Lower lobe of right lung (tissue), 2 donors: ENCODE measurements at regions not wholly inside any gene's neighbourhood (a gene's known extent, or its start where the extent isn't known, plus 50 kb on each side); places are given as distances from the start of the nearest gene placed in this dataset.

Source experiments
- ATAC-seq, 2 donors: fragments of 200-7000 bp; cut with Tn5 transposase; one replicate each; pipeline ENCODE4 v1.9.1; 2020 to 2022; ENCODE audit warnings: mild to moderate bottlenecking in 2 of 2, moderate library complexity in 2 of 2
- DNase-seq: peaks from one replicate; pipeline ENCODE4 v3.0.0-alpha.2; 2020
- H3K27ac ChIP-seq: fragments of 200-600 bp; one replicate; pipeline ENCODE4 v1.8.0; 2022
- H3K27me3 ChIP-seq: fragments of 200-600 bp; one replicate; pipeline ENCODE4 v1.8.0; 2022; ENCODE audit warnings: low read depth
- H3K36me3 ChIP-seq: fragments of 200-600 bp; one replicate; pipeline ENCODE4 v1.8.0; 2022; ENCODE audit warnings: mild to moderate bottlenecking
- H3K4me1 ChIP-seq: fragments of 200-600 bp; one replicate; pipeline ENCODE4 v1.8.0; 2022
- H3K4me3 ChIP-seq: fragments of 200-600 bp; one replicate; pipeline ENCODE4 v1.8.0; 2022; ENCODE audit warnings: mild to moderate bottlenecking
- H3K9me3 ChIP-seq: fragments of 200-600 bp; one replicate; pipeline ENCODE4 v1.8.0; 2022
- intact Hi-C: fragments of 100-400 bp; cut with DNase I; formaldehyde crosslinking; loops from one replicate; pipeline ENCODE4 v1.11.0; 2022
- TF ChIP-seq, protein P1 (sequence below): fragments of 200-600 bp; IDR thresholded peaks from one replicate; pipeline ENCODE4 v1.8.0; 2022; ENCODE audit warnings: antibody characterized with exemption, mild to moderate bottlenecking
- donor health status: DM: no; HTN: yes; CAD: no; lungs with severe emphysema.

- no peak overlapping the region for H3K4me3 ChIP-seq
- TF ChIP-seq, protein P1, sequence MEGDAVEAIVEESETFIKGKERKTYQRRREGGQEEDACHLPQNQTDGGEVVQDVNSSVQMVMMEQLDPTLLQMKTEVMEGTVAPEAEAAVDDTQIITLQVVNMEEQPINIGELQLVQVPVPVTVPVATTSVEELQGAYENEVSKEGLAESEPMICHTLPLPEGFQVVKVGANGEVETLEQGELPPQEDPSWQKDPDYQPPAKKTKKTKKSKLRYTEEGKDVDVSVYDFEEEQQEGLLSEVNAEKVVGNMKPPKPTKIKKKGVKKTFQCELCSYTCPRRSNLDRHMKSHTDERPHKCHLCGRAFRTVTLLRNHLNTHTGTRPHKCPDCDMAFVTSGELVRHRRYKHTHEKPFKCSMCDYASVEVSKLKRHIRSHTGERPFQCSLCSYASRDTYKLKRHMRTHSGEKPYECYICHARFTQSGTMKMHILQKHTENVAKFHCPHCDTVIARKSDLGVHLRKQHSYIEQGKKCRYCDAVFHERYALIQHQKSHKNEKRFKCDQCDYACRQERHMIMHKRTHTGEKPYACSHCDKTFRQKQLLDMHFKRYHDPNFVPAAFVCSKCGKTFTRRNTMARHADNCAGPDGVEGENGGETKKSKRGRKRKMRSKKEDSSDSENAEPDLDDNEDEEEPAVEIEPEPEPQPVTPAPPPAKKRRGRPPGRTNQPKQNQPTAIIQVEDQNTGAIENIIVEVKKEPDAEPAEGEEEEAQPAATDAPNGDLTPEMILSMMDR, result no peak
- no peaks in the 10 kb centered on the region for H3K27me3 ChIP-seq
- DNase-seq, result no peak
- H3K4me1 ChIP-seq, result no peaks in the 10 kb centered on the region
- intact Hi-C loops, result no loop called here
- H3K27ac ChIP-seq, result no peak overlapping the region
- ATAC-seq, result no peak
- H3K9me3 ChIP-seq, result no peaks in the 10 kb centered on the region
- H3K36me3 ChIP-seq, result no peaks in the 10 kb centered on the region
Measured at GRCh38 chr7:125154930-125155329, 225.3 kb upstream of the POT1 start.

GRCh38 chr7:125149151-125149550 is 219.5 kb upstream of the POT1 start:
- Histone ChIP-seq H3K27ac (no peak overlapping the region), H3K27me3 (no peaks in the 10 kb centered on the region), H3K36me3 (no peaks in the 10 kb centered on the region), H3K9me3 (no peaks in the 10 kb centered on the region), H3K4me1 (no peaks in the 10 kb centered on the region), H3K4me3 (no peak overlapping the region)
- TF ChIP-seq, protein P1, result no peak
- DNase-seq, result no peak
- intact Hi-C loops, result no loop called here
- no peak for ATAC-seq

DNA sequence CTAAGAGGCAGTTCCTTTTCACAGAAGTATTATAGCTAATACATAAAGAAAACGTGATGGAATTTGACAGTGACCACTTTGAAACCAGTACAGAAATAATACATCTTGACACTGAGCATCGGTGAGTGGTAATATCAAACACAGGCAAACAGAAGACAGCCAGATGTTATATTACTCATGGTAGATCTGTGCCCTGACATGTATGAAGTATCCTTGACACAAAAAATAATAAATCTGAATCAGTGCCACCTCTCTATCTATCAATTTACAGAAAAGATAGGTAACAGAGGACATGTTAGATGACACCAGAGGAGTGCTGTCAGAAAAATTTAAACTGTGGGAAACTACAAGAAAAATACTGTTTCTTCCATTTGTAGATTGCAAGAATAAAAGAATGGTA is 217.4 kb upstream of the POT1 start:
- no peaks in the 10 kb centered on the region for H3K27me3 ChIP-seq
- H3K36me3 ChIP-seq, result no peaks in the 10 kb centered on the region
- H3K9me3 ChIP-seq, result no peaks in the 10 kb centered on the region
- H3K4me1 ChIP-seq, result no peaks in the 10 kb centered on the region
- intact Hi-C loops, result no loop called here
- H3K4me3 ChIP-seq, result no peak overlapping the region
- H3K27ac ChIP-seq, result no peak overlapping the region
- TF ChIP-seq, protein P1, result no peak
- DNase-seq (no peak), ATAC-seq (no peak)

DNA sequence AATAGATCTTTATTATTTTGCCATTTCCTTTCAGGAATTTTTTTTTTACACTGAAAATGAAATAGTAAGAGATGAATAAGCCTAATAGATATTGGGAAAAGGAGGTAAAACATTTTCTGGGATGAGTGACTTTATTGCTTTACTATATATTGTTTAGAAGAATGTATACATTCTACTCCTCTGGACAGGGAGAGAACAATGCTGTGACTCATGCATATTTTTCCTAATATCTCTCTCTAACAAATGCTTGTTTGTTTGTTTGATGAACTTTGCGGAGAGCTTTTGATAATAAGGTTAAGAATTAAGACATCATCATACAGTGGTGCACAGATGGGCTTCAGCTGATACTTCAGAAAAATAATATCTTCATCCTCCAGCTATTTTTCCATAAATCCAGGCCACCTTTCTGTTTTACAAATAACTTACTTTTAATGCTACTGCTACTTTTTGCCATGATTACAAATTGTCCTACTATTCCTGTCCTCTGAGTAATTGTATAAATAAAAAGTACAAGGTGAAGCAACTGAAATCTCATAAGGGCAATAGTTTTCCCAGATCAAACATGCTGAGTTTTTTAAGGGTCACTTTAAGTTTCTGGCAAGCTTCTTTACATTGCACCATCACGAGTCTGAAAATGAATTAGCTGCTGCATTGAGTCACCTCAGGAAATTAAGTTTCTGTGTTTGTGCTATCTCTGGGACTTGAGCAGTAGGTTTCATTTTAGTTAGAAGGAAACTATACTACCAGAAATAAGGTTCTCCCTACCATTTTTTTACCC is 207.3 kb upstream of the POT1 start:
- intact Hi-C loops, result no loop called here
- no peak overlapping the region for H3K27ac ChIP-seq
- no peaks in the 10 kb centered on the region for H3K27me3 ChIP-seq
- ATAC-seq (peak; percentile 62 to 73), DNase-seq (no peak)
- H3K36me3 ChIP-seq, result no peaks in the 10 kb centered on the region
- no peak overlapping the region for H3K4me3 ChIP-seq
- no peaks in the 10 kb centered on the region for H3K9me3 ChIP-seq
- H3K4me1 ChIP-seq, result no peaks in the 10 kb centered on the region
- TF ChIP-seq, protein P1, result no peak

DNA sequence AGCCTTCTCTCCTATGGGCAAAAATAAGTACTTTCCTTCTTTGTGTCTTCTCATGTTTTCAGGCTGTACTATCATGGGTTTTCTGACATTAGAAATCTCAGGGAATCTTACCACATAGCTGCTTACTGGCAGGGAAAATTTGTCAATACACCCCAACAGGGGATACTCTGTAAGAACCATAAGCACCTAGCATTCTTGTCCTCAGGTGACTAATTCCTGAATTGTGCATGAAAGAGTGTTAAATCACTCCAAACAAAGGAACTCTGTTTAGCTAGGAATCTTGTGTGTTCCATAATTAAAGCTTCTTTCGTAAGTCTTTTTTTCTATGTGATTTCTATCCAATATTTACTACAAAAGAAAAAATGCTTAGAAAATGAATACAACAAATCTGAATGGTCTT is 206.7 kb upstream of the POT1 start:
- intact Hi-C loops, result no loop called here
- H3K9me3 ChIP-seq, result no peaks in the 10 kb centered on the region
- H3K4me3 ChIP-seq, result no peak overlapping the region
- H3K27ac ChIP-seq, result no peak overlapping the region
- H3K36me3 ChIP-seq, result no peaks in the 10 kb centered on the region
- no peaks in the 10 kb centered on the region for H3K4me1 ChIP-seq
- TF ChIP-seq, protein P1, result no peak
- peak in 1 of 2 donors; percentile 36 for ATAC-seq
- no peaks in the 10 kb centered on the region for H3K27me3 ChIP-seq
- DNase-seq, result no peak
